Right lobe of liver (tissue), 4 donors: ENCODE measurements at regions not wholly inside any gene's neighbourhood (a gene's known extent, or its start where the extent isn't known, plus 50 kb on each side); places are given as distances from the start of the nearest gene placed in this dataset.

Source experiments
- POLR2A ChIP-seq: fragments of 450-650 bp; IDR thresholded peaks from one replicate; pipeline ENCODE4 v1.6.1; 2017; ENCODE audit warnings: antibody characterized with exemption, mild to moderate bottlenecking
- TF ChIP-seq, protein P1 (sequence below), 4 donors: fragments of 200-600 bp in 3 of 4; fragments of 450-650 bp in 1 of 4; IDR thresholded peaks; one replicate each; pipeline versions ENCODE4 v1.5.1 to v1.8.0; 2016 to 2022; ENCODE audit warnings: antibody characterized with exemption in 4 of 4, mild to moderate bottlenecking in 2 of 4
- donor health status: DM: no; HTN: no; CAD: no.
- donor health status: DM: no; HTN: no; CAD: no.
- donor health status: DM: no; HTN: yes; CAD: no.

DNA sequence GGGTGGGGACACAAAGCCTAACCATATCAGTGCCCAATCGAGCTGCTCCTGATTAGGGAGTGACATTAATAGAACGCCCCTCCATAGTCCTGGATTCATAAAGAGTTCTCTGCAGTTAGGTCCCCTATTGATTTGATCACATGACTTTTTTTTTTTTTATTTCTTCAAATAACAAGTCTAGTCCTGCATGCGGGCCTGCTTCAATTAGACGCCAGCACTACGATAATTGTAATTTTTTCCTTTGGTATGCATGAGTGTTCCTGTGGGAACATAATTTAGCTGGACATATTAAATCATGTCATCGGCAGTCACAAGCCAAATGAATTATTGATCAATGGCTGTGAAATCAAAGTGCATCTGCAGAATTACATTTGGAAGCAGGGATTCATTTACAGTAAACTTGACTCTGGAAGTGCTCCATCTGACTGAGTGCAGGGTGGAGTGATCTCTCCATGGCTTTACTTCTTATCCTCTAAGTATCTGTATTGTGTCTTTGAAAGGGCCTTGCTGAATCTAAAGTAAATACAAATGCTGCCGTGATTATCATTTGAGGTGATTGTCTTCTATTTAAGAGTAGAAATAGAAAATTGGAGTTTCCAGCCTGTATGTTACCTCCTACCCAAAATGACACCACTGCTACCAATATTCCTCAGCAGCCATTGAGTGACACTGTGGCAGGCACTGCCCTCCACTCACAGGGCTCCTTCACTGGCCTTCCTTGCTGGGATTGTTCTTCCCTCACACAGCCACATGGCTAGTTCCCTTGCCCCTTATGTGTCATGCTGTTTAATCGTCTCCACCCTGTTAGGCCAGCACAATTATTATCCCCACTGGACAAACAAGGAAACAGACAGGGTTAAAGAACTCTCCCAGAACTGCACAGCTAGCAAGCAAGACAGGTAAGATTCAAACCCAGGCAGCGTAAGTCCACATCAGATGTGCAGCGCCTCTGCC lies 337.4 kb upstream of the ID2 start:
- TF ChIP-seq, protein P1, sequence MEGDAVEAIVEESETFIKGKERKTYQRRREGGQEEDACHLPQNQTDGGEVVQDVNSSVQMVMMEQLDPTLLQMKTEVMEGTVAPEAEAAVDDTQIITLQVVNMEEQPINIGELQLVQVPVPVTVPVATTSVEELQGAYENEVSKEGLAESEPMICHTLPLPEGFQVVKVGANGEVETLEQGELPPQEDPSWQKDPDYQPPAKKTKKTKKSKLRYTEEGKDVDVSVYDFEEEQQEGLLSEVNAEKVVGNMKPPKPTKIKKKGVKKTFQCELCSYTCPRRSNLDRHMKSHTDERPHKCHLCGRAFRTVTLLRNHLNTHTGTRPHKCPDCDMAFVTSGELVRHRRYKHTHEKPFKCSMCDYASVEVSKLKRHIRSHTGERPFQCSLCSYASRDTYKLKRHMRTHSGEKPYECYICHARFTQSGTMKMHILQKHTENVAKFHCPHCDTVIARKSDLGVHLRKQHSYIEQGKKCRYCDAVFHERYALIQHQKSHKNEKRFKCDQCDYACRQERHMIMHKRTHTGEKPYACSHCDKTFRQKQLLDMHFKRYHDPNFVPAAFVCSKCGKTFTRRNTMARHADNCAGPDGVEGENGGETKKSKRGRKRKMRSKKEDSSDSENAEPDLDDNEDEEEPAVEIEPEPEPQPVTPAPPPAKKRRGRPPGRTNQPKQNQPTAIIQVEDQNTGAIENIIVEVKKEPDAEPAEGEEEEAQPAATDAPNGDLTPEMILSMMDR (IDR thresholded peaks at IDR 0.05) = no peak
- no peak for TF ChIP-seq POLR2A
